HepG2 (cell line): ENCODE measurements at regions not wholly inside any gene's neighbourhood (a gene's known extent, or its start where the extent isn't known, plus 50 kb on each side); places are given as distances from the start of the nearest gene placed in this dataset.

Experiments used
- AHR ChIP-seq: IDR thresholded peaks from 2 replicates; pipeline ENCODE4 v1.6.1; 2018; ENCODE audit warnings: missing genetic modification reagents, missing compliant biosample characterization
- CAMTA2 ChIP-seq: sonication (generic); formaldehyde crosslinking; IDR thresholded peaks from 2 replicates; pipeline ENCODE4 v1.4.0; 2020; ENCODE audit warnings: mild to moderate bottlenecking, missing genetic modification reagents, borderline replicate concordance
- IRF9 ChIP-seq: sonication (generic); formaldehyde crosslinking; IDR thresholded peaks from 2 replicates; pipeline ENCODE4 v1.8.0; 2022; ENCODE audit warnings: missing genetic modification reagents, mild to moderate bottlenecking, borderline replicate concordance
- MYPOP ChIP-seq: sonication (generic); formaldehyde crosslinking; IDR thresholded peaks from 2 replicates; pipeline ENCODE4 v1.8.1; 2023; ENCODE audit warnings: mild to moderate bottlenecking, moderate library complexity, missing genetic modification reagents
- POLR2G ChIP-seq: fragments of 200-400 bp; formaldehyde crosslinking; IDR thresholded peaks from 2 replicates; pipeline ENCODE4 v1.6.1; 2018; ENCODE audit warnings: mild to moderate bottlenecking, low read depth, low read length, moderate library complexity
- TAF15 ChIP-seq: fragments of 200-400 bp; formaldehyde crosslinking; IDR thresholded peaks from one replicate; pipeline ENCODE4 v1.6.1; 2018; ENCODE audit warnings: mild to moderate bottlenecking, low read depth, low read length; ENCODE audit not compliant: poor library complexity, severe bottlenecking
- ZC3H13 ChIP-seq: sonication (generic); formaldehyde crosslinking; IDR thresholded peaks from 2 replicates; pipeline ENCODE4 v1.8.1; 2023; ENCODE audit warnings: mild to moderate bottlenecking, missing genetic modification reagents, moderate library complexity
- ZNF383 ChIP-seq: sonication (generic); formaldehyde crosslinking; IDR thresholded peaks from 2 replicates; pipeline ENCODE4 v1.4.0; 2020; ENCODE audit warnings: missing genetic modification reagents, mild to moderate bottlenecking, borderline replicate concordance
- ZNF646 ChIP-seq: sonication (generic); formaldehyde crosslinking; IDR thresholded peaks from 2 replicates; pipeline ENCODE4 v1.9.0; 2021; ENCODE audit warnings: mild to moderate bottlenecking, missing genetic modification reagents
- ZSCAN22 ChIP-seq: sonication (generic); formaldehyde crosslinking; IDR thresholded peaks from 2 replicates; pipeline ENCODE4 v1.4.0; 2020; ENCODE audit warnings: mild to moderate bottlenecking, missing genetic modification reagents
- ZSCAN30 ChIP-seq: sonication (generic); formaldehyde crosslinking; IDR thresholded peaks from 2 replicates; pipeline ENCODE4 v1.5.0; 2020; ENCODE audit warnings: mild to moderate bottlenecking, missing genetic modification reagents
- TF ChIP-seq, protein P1 (sequence below): sonication (generic); formaldehyde crosslinking; IDR thresholded peaks from 2 replicates; pipeline ENCODE4 v1.8.1; 2023; ENCODE audit warnings: missing genetic modification reagents, inconsistent platforms, borderline replicate concordance
- TF ChIP-seq, protein P2 (sequence below): IDR thresholded peaks from 2 replicates; pipeline ENCODE4 v1.6.1; 2016; ENCODE audit warnings: missing genetic modification reagents, missing compliant biosample characterization

GRCh38 chr2:66683599-66683998, 248.7 kb downstream of the MEIS1 start (continued):
- TF ChIP-seq IRF9 (CRISPR knock-in tag), result no peak
- TF ChIP-seq POLR2G, result no peak
- TF ChIP-seq, protein P1, sequence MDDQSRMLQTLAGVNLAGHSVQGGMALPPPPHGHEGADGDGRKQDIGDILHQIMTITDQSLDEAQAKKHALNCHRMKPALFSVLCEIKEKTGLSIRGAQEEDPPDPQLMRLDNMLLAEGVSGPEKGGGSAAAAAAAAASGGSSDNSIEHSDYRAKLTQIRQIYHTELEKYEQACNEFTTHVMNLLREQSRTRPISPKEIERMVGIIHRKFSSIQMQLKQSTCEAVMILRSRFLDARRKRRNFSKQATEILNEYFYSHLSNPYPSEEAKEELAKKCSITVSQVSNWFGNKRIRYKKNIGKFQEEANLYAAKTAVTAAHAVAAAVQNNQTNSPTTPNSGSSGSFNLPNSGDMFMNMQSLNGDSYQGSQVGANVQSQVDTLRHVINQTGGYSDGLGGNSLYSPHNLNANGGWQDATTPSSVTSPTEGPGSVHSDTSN (CRISPR knock-in tag), result no peak
- TF ChIP-seq, protein P2, sequence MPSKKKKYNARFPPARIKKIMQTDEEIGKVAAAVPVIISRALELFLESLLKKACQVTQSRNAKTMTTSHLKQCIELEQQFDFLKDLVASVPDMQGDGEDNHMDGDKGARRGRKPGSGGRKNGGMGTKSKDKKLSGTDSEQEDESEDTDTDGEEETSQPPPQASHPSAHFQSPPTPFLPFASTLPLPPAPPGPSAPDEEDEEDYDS (CRISPR knock-in tag), result no peak
- TF ChIP-seq CAMTA2 (CRISPR knock-in tag), result no peak
- no peak for TF ChIP-seq AHR (CRISPR knock-in tag)
- TF ChIP-seq ZSCAN22 (CRISPR knock-in tag), result no peak
- no peak for TF ChIP-seq ZSCAN30
- TF ChIP-seq ZNF383 (CRISPR knock-in tag), result no peak
- no peak for TF ChIP-seq TAF15
- TF ChIP-seq ZNF646 (CRISPR knock-in tag), result no peak
- no peak for TF ChIP-seq MYPOP (CRISPR knock-in tag)
- TF ChIP-seq ZC3H13 (CRISPR knock-in tag), result no peak
